Esophagus muscularis mucosa (tissue), 4 donors: ENCODE measurements at regions not wholly inside any gene's neighbourhood (a gene's known extent, or its start where the extent isn't known, plus 50 kb on each side); places are given as distances from the start of the nearest gene placed in this dataset.

ENCODE experiments used
- DNase-seq: peaks from one replicate; pipeline ENCODE4 v3.0.0-alpha.2; 2017; ENCODE audit errors: extremely low spot score
- H3K27ac ChIP-seq, 4 donors: fragments of 200-600 bp; sonication (generic); replicated peaks in 1 of 4; 1 replicate in 3 of 4; 2 replicates in 1 of 4; pipeline ENCODE4 v1.5.1; 2016 to 2019; ENCODE audit warnings: mild to moderate bottlenecking in 1 of 4
- H3K27me3 ChIP-seq, 4 donors: fragments of 200-600 bp; sonication (generic); one replicate each; pipeline versions ENCODE4 v1.5.1 to v1.6.0; 2016 to 2019
- H3K36me3 ChIP-seq, 4 donors: fragments of 200-600 bp; sonication (generic); one replicate each; pipeline ENCODE4 v1.5.1; 2016 to 2019
- H3K4me1 ChIP-seq, 4 donors: fragments of 200-600 bp; sonication (generic); one replicate each; pipeline ENCODE4 v1.5.1; 2016 to 2019
- H3K4me3 ChIP-seq, 4 donors: fragments of 200-600 bp; sonication (generic); 1 replicate in 2 of 4; 2 replicates in 2 of 4; pipeline ENCODE4 v1.5.1; 2016 to 2019; ENCODE audit warnings: mild to moderate bottlenecking in 4 of 4, moderate library complexity in 1 of 4
- H3K9me3 ChIP-seq, 4 donors: fragments of 200-600 bp; sonication (generic); 1 replicate in 3 of 4; 2 replicates in 1 of 4; pipeline ENCODE4 v1.5.1; 2016 to 2019
- CTCF ChIP-seq, 3 experiments: fragments of 200-600 bp in 2 of 3; fragments of 450-650 bp in 1 of 3; sonication (generic) in 2 of 3; IDR thresholded peaks; one replicate each; pipeline ENCODE4 v1.5.1; 2017 to 2019; ENCODE audit warnings: antibody characterized with exemption in 3 of 3, mild to moderate bottlenecking in 2 of 3, moderate library complexity in 1 of 3
- EP300 ChIP-seq: sonication (generic); formaldehyde crosslinking; IDR thresholded peaks from one replicate; pipeline ENCODE4 v1.6.1; 2017; ENCODE audit warnings: antibody characterized with exemption
- POLR2A ChIP-seq: fragments of 450-650 bp; IDR thresholded peaks from one replicate; pipeline ENCODE4 v1.6.1; 2017; ENCODE audit warnings: antibody characterized with exemption, moderate library complexity, mild to moderate bottlenecking, low read depth
- POLR2AphosphoS5 ChIP-seq, 2 donors: sonication (generic); formaldehyde crosslinking; IDR thresholded peaks; one replicate each; pipeline ENCODE4 v1.6.1; 2017; ENCODE audit warnings: antibody characterized with exemption in 2 of 2
- WGBS: methylation state at CpG from one replicate; pipeline ENCODE4 v1.1.5; 2018; 5-methylcytosine and 5-hydroxymethylcytosine counted together
- intact Hi-C: fragments of 100-400 bp; cut with DNase I; formaldehyde crosslinking; loops from one replicate; pipeline ENCODE4 v1.15.1; 2023

GRCh38 chr13:44874886-44875630 lies 114.2 kb downstream of the NUFIP1 start:
- intact Hi-C loops: no loop called here
- H3K4me1 ChIP-seq: peaks cover 10 to 32% (median 25%) of the 10 kb centered on the region in 4 donors
- no peaks in the 10 kb centered on the region for H3K27me3 ChIP-seq
- H3K4me3 ChIP-seq: no peak overlapping the region
- H3K36me3 ChIP-seq: no peaks in the 10 kb centered on the region
- no peak for DNase-seq
- WGBS: 89% methylated on average over 8 of the region's 8 CpGs
- peak overlapping the region in 1 of 4 donors; percentile 47 for H3K27ac ChIP-seq
- no peak for TF ChIP-seq CTCF (IDR thresholded peaks at IDR 0.05)
- H3K9me3 ChIP-seq: peaks cover 0 to 6% (median 0%) of the 10 kb centered on the region in 4 donors

- Histone ChIP-seq H3K36me3 (no peaks in the 10 kb centered on the region), H3K4me3 (no peak overlapping the region), H3K9me3 (peaks cover 0 to 6% (median 0%) of the 10 kb centered on the region in 4 donors), H3K27me3 (no peaks in the 10 kb centered on the region), H3K4me1 (peaks cover 12 to 41% (median 29%) of the 10 kb centered on the region in 4 donors), H3K27ac (peak overlapping the region in 1 of 4 donors; percentile 47)
- TF ChIP-seq EP300: no peak
- TF ChIP-seq POLR2A: no peak
- TF ChIP-seq CTCF (IDR thresholded peaks at IDR 0.05): no peak
- no peak for TF ChIP-seq POLR2AphosphoS5 (IDR thresholded peaks at IDR 0.05)
- 96% methylated on average over 8 of the region's 8 CpGs for WGBS
- no peak for DNase-seq
- intact Hi-C loops: no loop called here
These were observed 115.1 kb downstream of the NUFIP1 start for GRCh38 chr13:44874176-44874575.

- Histone ChIP-seq H3K4me1 (peaks cover 12 to 41% (median 29%) of the 10 kb centered on the region in 4 donors), H3K27me3 (no peaks in the 10 kb centered on the region), H3K9me3 (peaks cover 0 to 6% (median 0%) of the 10 kb centered on the region in 4 donors), H3K36me3 (no peaks in the 10 kb centered on the region), H3K27ac (peak overlapping the region in 2 of 4 donors; percentile 22 to 47), H3K4me3 (no peak overlapping the region)
- no peak for DNase-seq
- intact Hi-C loops: no loop called here
- 51% methylated on average over 7 of the region's 8 CpGs for WGBS
- TF ChIP-seq EP300 (no peak), POLR2AphosphoS5 (IDR thresholded peaks at IDR 0.05) (peak in 1 of 2 donors; percentile 31), POLR2A (no peak)
These were observed 115.8 kb downstream of the NUFIP1 start for GRCh38 chr13:44873461-44873860.

GRCh38 chr13:44872751-44873150 lies 116.5 kb downstream of the NUFIP1 start:
- TF ChIP-seq POLR2A (no peak), POLR2AphosphoS5 (IDR thresholded peaks at IDR 0.05) (no peak), EP300 (no peak), CTCF (IDR thresholded peaks at IDR 0.05) (no peak)
- no peak for DNase-seq
- Histone ChIP-seq H3K27me3 (no peaks in the 10 kb centered on the region), H3K9me3 (peaks cover 0 to 6% (median 0%) of the 10 kb centered on the region in 4 donors), H3K36me3 (no peaks in the 10 kb centered on the region), H3K4me1 (peaks cover 12 to 41% (median 29%) of the 10 kb centered on the region in 4 donors), H3K27ac (no peak overlapping the region), H3K4me3 (no peak overlapping the region)
- 91% methylated on average over 13 of the region's 13 CpGs for WGBS
- intact Hi-C loops: no loop called here

GRCh38 chr13:44870456-44870929 lies 118.8 kb downstream of the NUFIP1 start:
- intact Hi-C loops: no loop called here
- TF ChIP-seq CTCF (IDR thresholded peaks at IDR 0.05) (peak; percentile 12 to 43 (median 12)), POLR2AphosphoS5 (IDR thresholded peaks at IDR 0.05) (peak; percentile 88 to 97), EP300 (peak; percentile 97), POLR2A (no peak)

More at GRCh38 chr13:44870456-44870929, 118.8 kb downstream of the NUFIP1 start:
- H3K27me3 ChIP-seq: no peaks in the 10 kb centered on the region
- WGBS: 67% methylated on average over 6 of the region's 6 CpGs
- H3K9me3 ChIP-seq: no peaks in the 10 kb centered on the region
- H3K4me3 ChIP-seq: no peak overlapping the region
- no peak for DNase-seq
- H3K4me1 ChIP-seq: peaks cover 12 to 41% (median 30%) of the 10 kb centered on the region in 4 donors
- H3K27ac ChIP-seq: peak overlapping the region; percentile 4 to 79 (median 58)
- H3K36me3 ChIP-seq: no peaks in the 10 kb centered on the region
